C4-2B (cell line): ENCODE measurements at regions not wholly inside any gene's neighbourhood (a gene's known extent, or its start where the extent isn't known, plus 50 kb on each side); places are given as distances from the start of the nearest gene placed in this dataset.

Experiments used
- ZFX ChIP-seq: fragments of 450-650 bp; IDR thresholded peaks from 2 replicates; pipeline ENCODE4 v1.6.1; 2017
- TF ChIP-seq, protein P1 (sequence below): fragments of 450-650 bp; conservative IDR thresholded peaks from 2 replicates; pipeline ENCODE4 v1.5.1; 2017; ENCODE audit warnings: mild to moderate bottlenecking

DNA sequence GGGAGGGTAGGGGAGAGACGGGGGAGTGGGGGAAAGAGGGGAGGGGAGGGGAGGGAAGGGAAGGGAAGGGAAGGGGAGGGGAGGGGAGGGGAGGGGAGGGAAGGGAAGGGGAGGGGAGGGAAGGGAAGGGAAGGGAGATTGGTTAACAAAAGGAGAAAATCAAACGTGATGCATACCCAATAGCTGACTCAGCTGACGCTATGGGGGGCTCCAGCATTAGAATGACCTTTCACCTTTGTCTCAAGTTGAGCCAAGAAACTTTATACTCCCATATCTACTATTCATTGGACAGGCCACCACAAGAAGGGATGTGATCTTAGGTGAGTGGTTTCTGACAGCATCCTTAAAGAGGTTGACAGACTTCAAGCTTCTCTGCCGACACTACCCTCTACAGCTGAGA, 432.8 kb upstream of the CDH5 start:
- TF ChIP-seq, protein P1, sequence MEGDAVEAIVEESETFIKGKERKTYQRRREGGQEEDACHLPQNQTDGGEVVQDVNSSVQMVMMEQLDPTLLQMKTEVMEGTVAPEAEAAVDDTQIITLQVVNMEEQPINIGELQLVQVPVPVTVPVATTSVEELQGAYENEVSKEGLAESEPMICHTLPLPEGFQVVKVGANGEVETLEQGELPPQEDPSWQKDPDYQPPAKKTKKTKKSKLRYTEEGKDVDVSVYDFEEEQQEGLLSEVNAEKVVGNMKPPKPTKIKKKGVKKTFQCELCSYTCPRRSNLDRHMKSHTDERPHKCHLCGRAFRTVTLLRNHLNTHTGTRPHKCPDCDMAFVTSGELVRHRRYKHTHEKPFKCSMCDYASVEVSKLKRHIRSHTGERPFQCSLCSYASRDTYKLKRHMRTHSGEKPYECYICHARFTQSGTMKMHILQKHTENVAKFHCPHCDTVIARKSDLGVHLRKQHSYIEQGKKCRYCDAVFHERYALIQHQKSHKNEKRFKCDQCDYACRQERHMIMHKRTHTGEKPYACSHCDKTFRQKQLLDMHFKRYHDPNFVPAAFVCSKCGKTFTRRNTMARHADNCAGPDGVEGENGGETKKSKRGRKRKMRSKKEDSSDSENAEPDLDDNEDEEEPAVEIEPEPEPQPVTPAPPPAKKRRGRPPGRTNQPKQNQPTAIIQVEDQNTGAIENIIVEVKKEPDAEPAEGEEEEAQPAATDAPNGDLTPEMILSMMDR = no peak
- no peak for TF ChIP-seq ZFX
